DND-41 (cell line): ENCODE measurements at regions not wholly inside any gene's neighbourhood (a gene's known extent, or its start where the extent isn't known, plus 50 kb on each side); places are given as distances from the start of the nearest gene placed in this dataset.

Experiments
- ATAC-seq: fragments of 200-7000 bp; cut with Tn5 transposase; 3 replicates; pipeline ENCODE4 v1.9.1; 2021; ENCODE audit warnings: low read depth; ENCODE audit not compliant: insufficient read depth
- DNase-seq: peaks from one replicate; pipeline ENCODE4 v3.0.0-alpha.2; 2020
- H2AFZ ChIP-seq: 2 replicates; pipeline ENCODE4 v1.6.0; 2012; ENCODE audit warnings: low read depth, low read length
- H3K27ac ChIP-seq: 2 replicates; pipeline ENCODE4 v1.5.1; 2012; ENCODE audit warnings: low read length, inconsistent platforms
- H3K27me3 ChIP-seq: fragments of 200-600 bp; sonication (generic); 2 replicates; pipeline ENCODE4 v1.6.0; 2012; ENCODE audit warnings: low read length, mild to moderate bottlenecking, inconsistent platforms; ENCODE audit not compliant: insufficient read depth, poor library complexity
- H3K36me3 ChIP-seq: 2 replicates; pipeline ENCODE4 v1.5.1; 2012; ENCODE audit warnings: low read length, inconsistent platforms; ENCODE audit not compliant: insufficient read depth
- H3K4me1 ChIP-seq: 2 replicates; pipeline ENCODE4 v1.5.1; 2012; ENCODE audit warnings: mild to moderate bottlenecking, low read length; ENCODE audit not compliant: insufficient read depth
- H3K4me2 ChIP-seq: 2 replicates; pipeline ENCODE4 v1.6.0; 2012; ENCODE audit warnings: mild to moderate bottlenecking, moderate library complexity, low read length, inconsistent platforms; ENCODE audit not compliant: insufficient read depth
- H3K4me3 ChIP-seq, 2 experiments: fragments of 200-600 bp in 1 of 2; shearing (Covaris generic) in 1 of 2; 2 replicates each; pipeline ENCODE4 v1.5.1; 2012 to 2016; ENCODE audit warnings: inconsistent platforms in 2 of 2, low read length in 2 of 2, mild to moderate bottlenecking in 2 of 2, low read depth in 1 of 2, moderate library complexity in 1 of 2
- H3K79me2 ChIP-seq: 2 replicates; pipeline ENCODE4 v1.6.0; 2012; ENCODE audit warnings: low read length, inconsistent platforms; ENCODE audit not compliant: insufficient read depth
- H3K9ac ChIP-seq: 2 replicates; pipeline ENCODE4 v1.6.0; 2012; ENCODE audit warnings: low read depth, mild to moderate bottlenecking, inconsistent platforms, low read length, moderate library complexity
- H3K9me3 ChIP-seq: 2 replicates; pipeline ENCODE4 v1.5.1; 2012; ENCODE audit warnings: low read length, moderate library complexity, mild to moderate bottlenecking, inconsistent platforms; ENCODE audit not compliant: insufficient read depth, severe bottlenecking
- H4K20me1 ChIP-seq: 2 replicates; pipeline ENCODE4 v1.6.0; 2012; ENCODE audit warnings: low read length; ENCODE audit not compliant: insufficient read depth
- CTCF ChIP-seq: IDR thresholded peaks from 2 replicates; pipeline ENCODE4 v1.5.1; 2012; ENCODE audit warnings: borderline replicate concordance, low read length, moderate library complexity, mild to moderate bottlenecking; ENCODE audit not compliant: poor library complexity, severe bottlenecking; ENCODE audit errors: extremely low read depth
- EZH2 ChIP-seq: IDR thresholded peaks from 3 replicates; pipeline ENCODE4 v1.6.1; 2012; ENCODE audit warnings: borderline replicate concordance, low read depth, mild to moderate bottlenecking, moderate library complexity, low read length, inconsistent platforms; ENCODE audit not compliant: severe bottlenecking

GRCh38 chr12:111180426-111181142 lies 188.3 kb downstream of the PHETA1 start:
- Histone ChIP-seq H3K4me1 (no peaks in the 10 kb centered on the region), H3K9me3 (no peaks in the 10 kb centered on the region), H3K27ac (no peak overlapping the region), H3K4me3 (no peak overlapping the region), H3K36me3 (no peaks in the 10 kb centered on the region), H3K79me2 (no peaks in the 10 kb centered on the region), H4K20me1 (no peaks in the 10 kb centered on the region), H3K4me2 (no peak overlapping the region), H3K9ac (no peak overlapping the region), H2AFZ (no peak overlapping the region), H3K27me3 (no peaks in the 10 kb centered on the region)
- no peak for DNase-seq
- no peak for ATAC-seq
- TF ChIP-seq EZH2, result no peak
- TF ChIP-seq CTCF, result no peak

GRCh38 chr12:111178181-111179081 lies 190.5 kb downstream of the PHETA1 start:
- DNase-seq, result no peak
- no peaks in the 10 kb centered on the region for H3K9me3 ChIP-seq
- no peak for ATAC-seq
- no peak overlapping the region for H3K27ac ChIP-seq
- H3K36me3 ChIP-seq, result no peaks in the 10 kb centered on the region
- no peaks in the 10 kb centered on the region for H4K20me1 ChIP-seq
- no peak for TF ChIP-seq EZH2
- TF ChIP-seq CTCF, result no peak
- H3K27me3 ChIP-seq, result no peaks in the 10 kb centered on the region
- no peak overlapping the region for H3K4me2 ChIP-seq
- no peaks in the 10 kb centered on the region for H3K79me2 ChIP-seq
- H3K4me1 ChIP-seq, result no peaks in the 10 kb centered on the region
- H3K4me3 ChIP-seq, result no peak overlapping the region
- H2AFZ ChIP-seq, result no peak overlapping the region
- no peak overlapping the region for H3K9ac ChIP-seq

- Histone ChIP-seq H3K4me1 (no peaks in the 10 kb centered on the region), H4K20me1 (no peaks in the 10 kb centered on the region), H3K27me3 (no peaks in the 10 kb centered on the region), H3K4me2 (no peak overlapping the region), H3K9ac (no peak overlapping the region), H3K4me3 (no peak overlapping the region), H3K9me3 (no peaks in the 10 kb centered on the region), H2AFZ (no peak overlapping the region), H3K79me2 (no peaks in the 10 kb centered on the region), H3K27ac (no peak overlapping the region), H3K36me3 (no peaks in the 10 kb centered on the region)
- DNase-seq, result no peak
- ATAC-seq, result no peak
- TF ChIP-seq EZH2 (no peak), CTCF (no peak)
Observed at GRCh38 chr12:111175396-111176094, 193.3 kb downstream of the PHETA1 start.
